Fibroblast of villous mesenchyme (primary cell): ENCODE measurements at regions not wholly inside any gene's neighbourhood (a gene's known extent, or its start where the extent isn't known, plus 50 kb on each side); places are given as distances from the start of the nearest gene placed in this dataset.

Experiments used
- DNase-seq: peaks from one replicate; pipeline ENCODE4 v3.0.0-alpha.2; 2010; ENCODE audit warnings: low read depth
- H3K4me3 ChIP-seq: 2 replicates; pipeline ENCODE4 v1.5.1; 2011; ENCODE audit warnings: low read depth, mild to moderate bottlenecking, low read length
- CTCF ChIP-seq: IDR thresholded peaks from 2 replicates; pipeline ENCODE4 v1.5.1; 2012; ENCODE audit warnings: low read depth, mild to moderate bottlenecking, low read length; ENCODE audit not compliant: insufficient read depth

GRCh38 chr1:187641015-187641414, 812.3 kb downstream of the PLA2G4A start:
- no peak overlapping the region for H3K4me3 ChIP-seq
- no peak for TF ChIP-seq CTCF
- DNase-seq = no peak

- DNase-seq = no peak
- no peak overlapping the region for H3K4me3 ChIP-seq
- TF ChIP-seq CTCF = no peak
Measured at GRCh38 chr1:187641463-187641862, 812.7 kb downstream of the PLA2G4A start.

GRCh38 chr1:187641907-187642306, 813.2 kb downstream of the PLA2G4A start:
- TF ChIP-seq CTCF = no peak
- no peak overlapping the region for H3K4me3 ChIP-seq
- no peak for DNase-seq

GRCh38 chr1:187645651-187646050, 816.9 kb downstream of the PLA2G4A start:
- TF ChIP-seq CTCF = no peak
- no peak for DNase-seq
- no peak overlapping the region for H3K4me3 ChIP-seq

GRCh38 chr1:187646536-187647107, 817.9 kb downstream of the PLA2G4A start:
- DNase-seq = no peak
- no peak overlapping the region for H3K4me3 ChIP-seq
- no peak for TF ChIP-seq CTCF

- no peak for DNase-seq
- H3K4me3 ChIP-seq = no peak overlapping the region
- TF ChIP-seq CTCF = no peak
Measured at GRCh38 chr1:187648091-187648490, 819.3 kb downstream of the PLA2G4A start.

- no peak overlapping the region for H3K4me3 ChIP-seq
- no peak for DNase-seq
Measured at GRCh38 chr1:187654635-187655034, 825.9 kb downstream of the PLA2G4A start.

More at GRCh38 chr1:187654635-187655034, 825.9 kb downstream of the PLA2G4A start:
- no peak for TF ChIP-seq CTCF
